Esophagus muscularis mucosa (tissue), 4 donors: ENCODE measurements at regions not wholly inside any gene's neighbourhood (a gene's known extent, or its start where the extent isn't known, plus 50 kb on each side); places are given as distances from the start of the nearest gene placed in this dataset.

Source experiments
- DNase-seq: peaks from one replicate; pipeline ENCODE4 v3.0.0-alpha.2; 2017; ENCODE audit errors: extremely low spot score
- H3K27ac ChIP-seq, 4 donors: fragments of 200-600 bp; sonication (generic); replicated peaks in 1 of 4; 1 replicate in 3 of 4; 2 replicates in 1 of 4; pipeline ENCODE4 v1.5.1; 2016 to 2019; ENCODE audit warnings: mild to moderate bottlenecking in 1 of 4
- H3K27me3 ChIP-seq, 4 donors: fragments of 200-600 bp; sonication (generic); one replicate each; pipeline versions ENCODE4 v1.5.1 to v1.6.0; 2016 to 2019
- H3K36me3 ChIP-seq, 4 donors: fragments of 200-600 bp; sonication (generic); one replicate each; pipeline ENCODE4 v1.5.1; 2016 to 2019
- H3K4me1 ChIP-seq, 4 donors: fragments of 200-600 bp; sonication (generic); one replicate each; pipeline ENCODE4 v1.5.1; 2016 to 2019
- H3K4me3 ChIP-seq, 4 donors: fragments of 200-600 bp; sonication (generic); 1 replicate in 2 of 4; 2 replicates in 2 of 4; pipeline ENCODE4 v1.5.1; 2016 to 2019; ENCODE audit warnings: mild to moderate bottlenecking in 4 of 4, moderate library complexity in 1 of 4
- H3K9me3 ChIP-seq, 4 donors: fragments of 200-600 bp; sonication (generic); 1 replicate in 3 of 4; 2 replicates in 1 of 4; pipeline ENCODE4 v1.5.1; 2016 to 2019
- EP300 ChIP-seq: sonication (generic); formaldehyde crosslinking; IDR thresholded peaks from one replicate; pipeline ENCODE4 v1.6.1; 2017; ENCODE audit warnings: antibody characterized with exemption
- POLR2A ChIP-seq: fragments of 450-650 bp; IDR thresholded peaks from one replicate; pipeline ENCODE4 v1.6.1; 2017; ENCODE audit warnings: antibody characterized with exemption, moderate library complexity, mild to moderate bottlenecking, low read depth
- POLR2AphosphoS5 ChIP-seq, 2 donors: sonication (generic); formaldehyde crosslinking; IDR thresholded peaks; one replicate each; pipeline ENCODE4 v1.6.1; 2017; ENCODE audit warnings: antibody characterized with exemption in 2 of 2
- WGBS: methylation state at CpG from one replicate; pipeline ENCODE4 v1.1.5; 2018; 5-methylcytosine and 5-hydroxymethylcytosine counted together
- intact Hi-C: fragments of 100-400 bp; cut with DNase I; formaldehyde crosslinking; loops from one replicate; pipeline ENCODE4 v1.15.1; 2023
- TF ChIP-seq, protein P1 (sequence below), 3 experiments: fragments of 200-600 bp in 2 of 3; fragments of 450-650 bp in 1 of 3; sonication (generic) in 2 of 3; IDR thresholded peaks; one replicate each; pipeline ENCODE4 v1.5.1; 2017 to 2019; ENCODE audit warnings: antibody characterized with exemption in 3 of 3, mild to moderate bottlenecking in 2 of 3, moderate library complexity in 1 of 3

DNA sequence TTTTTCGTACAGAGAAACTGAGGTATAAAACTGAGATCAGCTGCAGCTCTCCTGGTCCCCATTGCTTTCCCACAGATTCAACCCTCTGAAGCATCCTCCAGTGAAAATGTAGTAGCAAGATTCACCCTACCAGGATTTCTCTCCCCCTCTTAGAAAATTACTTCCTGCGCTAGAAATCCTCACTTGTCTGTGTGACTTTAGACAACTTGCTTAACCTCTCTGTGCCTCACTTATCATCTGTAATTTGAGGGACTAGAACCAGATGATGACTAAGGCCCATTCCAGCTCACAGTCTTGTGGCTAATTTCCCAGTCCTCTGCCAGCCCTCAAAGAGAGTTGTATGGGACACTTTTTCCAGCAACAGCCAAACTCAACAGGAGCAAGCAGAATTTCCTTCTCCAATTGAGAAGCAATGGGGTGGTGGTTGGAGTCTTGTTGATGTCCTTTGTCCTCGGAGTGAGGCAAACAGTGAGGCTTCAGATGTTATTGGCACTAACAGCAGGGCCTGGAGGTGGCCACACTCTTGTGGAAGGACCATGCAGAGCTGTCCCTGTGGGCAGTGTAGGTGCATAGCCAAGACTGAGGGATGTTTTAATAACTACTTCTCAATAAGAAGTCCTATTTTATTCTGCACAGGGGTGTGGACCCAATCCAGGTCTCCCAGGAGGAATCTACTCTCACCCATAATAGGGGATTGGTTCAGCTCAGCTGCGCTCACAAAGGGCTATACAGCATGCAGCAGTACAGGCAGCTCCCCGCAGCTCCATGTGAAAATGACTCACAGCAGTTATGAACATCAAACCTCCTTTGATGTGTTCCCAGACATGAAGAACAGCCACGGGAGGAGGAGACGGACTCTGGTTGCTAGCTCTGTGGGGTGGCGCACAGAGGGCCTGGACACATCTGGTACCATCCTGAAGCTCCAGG, 200.1 kb downstream of the DAD1 start:
- DNase-seq = no peak
- Histone ChIP-seq H3K27ac (no peak overlapping the region), H3K36me3 (no peaks in the 10 kb centered on the region), H3K4me1 (peaks cover 0 to 6% (median 2%) of the 10 kb centered on the region in 4 donors), H3K27me3 (peaks cover 0 to 44% (median 0%) of the 10 kb centered on the region in 4 donors), H3K9me3 (no peaks in the 10 kb centered on the region), H3K4me3 (no peak overlapping the region)
- WGBS = 93% methylated on average over 8 of the region's 8 CpGs
- intact Hi-C loops = loop anchor here (5.0 to 10.0 kb wide), 2 partner anchors 168 to 266 kb away; no protein-coding TSS in a partner anchor
- TF ChIP-seq POLR2AphosphoS5 (IDR thresholded peaks at IDR 0.05) (no peak), POLR2A (no peak), EP300 (no peak)
- TF ChIP-seq, protein P1, sequence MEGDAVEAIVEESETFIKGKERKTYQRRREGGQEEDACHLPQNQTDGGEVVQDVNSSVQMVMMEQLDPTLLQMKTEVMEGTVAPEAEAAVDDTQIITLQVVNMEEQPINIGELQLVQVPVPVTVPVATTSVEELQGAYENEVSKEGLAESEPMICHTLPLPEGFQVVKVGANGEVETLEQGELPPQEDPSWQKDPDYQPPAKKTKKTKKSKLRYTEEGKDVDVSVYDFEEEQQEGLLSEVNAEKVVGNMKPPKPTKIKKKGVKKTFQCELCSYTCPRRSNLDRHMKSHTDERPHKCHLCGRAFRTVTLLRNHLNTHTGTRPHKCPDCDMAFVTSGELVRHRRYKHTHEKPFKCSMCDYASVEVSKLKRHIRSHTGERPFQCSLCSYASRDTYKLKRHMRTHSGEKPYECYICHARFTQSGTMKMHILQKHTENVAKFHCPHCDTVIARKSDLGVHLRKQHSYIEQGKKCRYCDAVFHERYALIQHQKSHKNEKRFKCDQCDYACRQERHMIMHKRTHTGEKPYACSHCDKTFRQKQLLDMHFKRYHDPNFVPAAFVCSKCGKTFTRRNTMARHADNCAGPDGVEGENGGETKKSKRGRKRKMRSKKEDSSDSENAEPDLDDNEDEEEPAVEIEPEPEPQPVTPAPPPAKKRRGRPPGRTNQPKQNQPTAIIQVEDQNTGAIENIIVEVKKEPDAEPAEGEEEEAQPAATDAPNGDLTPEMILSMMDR (IDR thresholded peaks at IDR 0.05) = no peak

DNA sequence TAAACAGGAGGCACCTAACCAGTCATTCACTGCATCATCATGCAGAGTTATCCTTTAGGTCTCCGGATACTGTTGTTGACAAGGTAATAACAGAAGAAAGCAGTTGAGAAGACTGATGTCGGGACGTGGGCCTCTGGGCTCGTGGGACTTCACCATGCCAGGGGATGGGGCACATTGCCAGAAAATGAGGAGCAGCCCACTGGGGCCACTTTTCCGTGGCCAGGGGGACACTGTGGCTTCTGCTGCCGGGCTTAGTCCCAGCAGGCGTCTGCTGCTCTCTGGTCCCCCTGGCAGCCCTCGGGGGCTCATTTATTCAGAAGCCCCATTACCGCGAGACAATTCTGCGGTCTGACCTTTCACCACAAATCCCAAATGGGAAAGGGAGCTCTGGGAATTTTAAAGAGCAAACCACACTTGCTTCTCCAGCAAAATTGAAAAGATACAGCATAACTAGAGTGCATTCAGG, 201.2 kb downstream of the DAD1 start:
- H3K27ac ChIP-seq = no peak overlapping the region
- H3K27me3 ChIP-seq = peaks cover 0 to 44% (median 0%) of the 10 kb centered on the region in 4 donors
- TF ChIP-seq, protein P1 (IDR thresholded peaks at IDR 0.05) = no peak
- TF ChIP-seq POLR2AphosphoS5 (IDR thresholded peaks at IDR 0.05) (no peak), EP300 (no peak)
- no peaks in the 10 kb centered on the region for H3K9me3 ChIP-seq
- H3K4me1 ChIP-seq = peaks cover 0 to 6% (median 2%) of the 10 kb centered on the region in 4 donors
- intact Hi-C loops = loop anchor here (2.0 to 10.0 kb wide), 3 partner anchors 85 to 267 kb away; no protein-coding TSS in a partner anchor
- WGBS = 62% methylated on average over 11 of the region's 11 CpGs
- H3K36me3 ChIP-seq = no peaks in the 10 kb centered on the region
- DNase-seq = no peak
- no peak overlapping the region for H3K4me3 ChIP-seq

DNA sequence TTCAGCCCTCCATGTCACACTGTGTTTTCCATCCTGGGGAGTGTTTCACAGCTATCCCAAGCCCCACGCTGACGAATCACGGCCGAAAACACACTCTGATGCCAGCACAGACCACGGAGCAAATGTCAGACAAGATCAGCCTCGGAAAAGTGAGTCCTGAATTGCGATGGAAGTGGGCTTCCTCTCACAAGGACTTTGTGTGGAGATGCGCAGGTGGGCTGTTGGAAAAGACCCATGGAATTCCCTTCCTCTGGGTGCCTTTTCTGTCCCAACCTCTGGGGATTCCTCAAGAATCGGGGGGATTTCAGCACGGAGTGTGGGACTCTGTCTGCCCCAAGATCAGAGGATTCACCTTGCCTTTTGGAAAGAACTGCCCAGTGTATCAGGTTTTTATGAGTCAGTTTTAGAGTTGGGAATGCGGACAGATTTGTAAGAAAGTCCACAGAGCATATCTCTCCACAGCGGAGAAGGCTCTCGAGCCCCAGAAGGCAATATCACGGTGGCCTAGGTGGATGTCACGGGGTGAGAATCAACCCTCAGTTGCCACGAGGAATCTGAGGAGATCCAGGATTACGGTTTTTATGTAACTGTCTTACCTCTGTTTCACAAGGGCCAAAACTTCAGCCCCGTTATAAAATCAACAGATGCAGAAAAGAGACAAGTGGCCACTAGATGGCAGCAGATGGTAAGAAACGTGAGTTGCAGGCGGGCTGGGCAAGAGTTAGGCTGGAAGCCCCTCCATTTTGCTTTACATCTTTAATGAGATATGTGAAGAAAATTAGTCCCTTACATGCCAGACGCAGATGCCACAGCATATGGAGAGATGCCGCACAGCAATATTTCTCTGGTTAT, 201.9 kb downstream of the DAD1 start:
- H3K27ac ChIP-seq = no peak overlapping the region
- no peak for DNase-seq
- H3K9me3 ChIP-seq = no peaks in the 10 kb centered on the region
- no peaks in the 10 kb centered on the region for H3K36me3 ChIP-seq
- H3K4me3 ChIP-seq = no peak overlapping the region
- intact Hi-C loops = loop anchor here (2.0 to 10.0 kb wide), 3 partner anchors 86 to 268 kb away; no protein-coding TSS in a partner anchor
- H3K27me3 ChIP-seq = peaks cover 0 to 44% (median 0%) of the 10 kb centered on the region in 4 donors
- TF ChIP-seq, protein P1 (IDR thresholded peaks at IDR 0.05) = peak; percentile 71 to 78 (median 75)
- no peak for TF ChIP-seq EP300
- H3K4me1 ChIP-seq = peaks cover 0 to 6% (median 2%) of the 10 kb centered on the region in 4 donors
- 51% methylated on average over 22 of the region's 22 CpGs for WGBS

DNA sequence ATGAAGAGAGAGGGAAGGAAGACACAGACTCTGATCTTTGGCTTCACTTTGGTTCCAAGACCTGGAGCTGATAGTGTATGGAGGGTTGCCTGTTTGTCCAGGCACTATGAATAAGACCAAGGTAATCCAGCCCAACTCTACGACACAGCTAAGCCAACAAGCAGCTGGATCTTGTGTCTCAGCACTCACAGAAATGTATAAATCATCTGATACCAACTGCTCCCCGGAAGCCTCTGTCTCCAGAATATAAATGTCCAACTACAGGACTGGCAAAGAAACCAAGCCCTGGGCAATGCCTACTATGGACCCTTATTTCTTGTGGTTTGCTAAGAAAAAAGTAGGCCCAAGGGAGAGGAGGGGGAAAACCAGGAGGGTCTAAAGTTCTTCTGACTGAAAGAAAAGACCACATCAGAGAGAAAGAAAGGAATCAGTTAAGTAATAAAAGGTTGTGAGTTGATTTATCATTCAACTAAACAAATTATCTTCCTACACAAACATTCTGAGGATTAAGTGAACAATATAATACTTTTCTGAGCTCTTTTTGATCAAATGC, 204.0 kb downstream of the DAD1 start:
- no peak for TF ChIP-seq POLR2A
- TF ChIP-seq, protein P1 (IDR thresholded peaks at IDR 0.05) = no peak
- no peak for TF ChIP-seq POLR2AphosphoS5 (IDR thresholded peaks at IDR 0.05)
- TF ChIP-seq EP300 = no peak
- Histone ChIP-seq H3K9me3 (no peaks in the 10 kb centered on the region), H3K4me1 (peaks cover 0 to 21% (median 13%) of the 10 kb centered on the region in 4 donors), H3K27me3 (peaks cover 0 to 29% (median 0%) of the 10 kb centered on the region in 4 donors), H3K4me3 (no peak overlapping the region), H3K36me3 (no peaks in the 10 kb centered on the region), H3K27ac (no peak overlapping the region)
- intact Hi-C loops = loop anchor here (5.0 to 10.0 kb wide), 2 partner anchors 172 to 270 kb away; no protein-coding TSS in a partner anchor
- 70% methylated on average over 2 of the region's 2 CpGs for WGBS
- no peak for DNase-seq
